HCT116 (cell line): ENCODE measurements at regions not wholly inside any gene's neighbourhood (a gene's known extent, or its start where the extent isn't known, plus 50 kb on each side); places are given as distances from the start of the nearest gene placed in this dataset.

ENCODE experiments used
- ATAC-seq: fragments of 200-7000 bp; cut with Tn5 transposase; 2 replicates; pipeline ENCODE4 v1.9.1; 2020; ENCODE audit warnings: mild to moderate bottlenecking, moderate library complexity
- BruUV-seq: library from RNA; stranded (reverse); fragments of 400-500 nt; replicated peaks from 2 replicates; lab custom pipeline; 2021; lab: Mats Ljungman, UMichigan
- CTCF ChIA-PET: fragments of 300-600 bp; sonication (Branson Sonifier 250); formaldehyde crosslinking; loops from one replicate; lab custom pipeline; 2021; ENCODE audit warnings: antibody characterized with exemption; lab: Charles Lee
- POLR2A ChIA-PET: fragments of 300-600, 350-600 bp; sonication (Branson Sonifier 250); formaldehyde crosslinking; loops from one replicate; lab custom pipeline; 2021; ENCODE audit warnings: antibody characterized with exemption; lab: Charles Lee
- RAD21 ChIA-PET, 2 experiments: fragments of 300-600 bp; sonication (Branson Sonifier 250); formaldehyde crosslinking; loops; one replicate each; lab custom pipeline; 2023; ENCODE audit warnings: low total read pairs in 2 of 2; ENCODE audit not compliant: uncharacterized antibody in 2 of 2, unreplicated experiment in 2 of 2, low non-redundant PET in 1 of 2; lab: Charles Lee
- DNase-seq: peaks from one replicate; pipeline ENCODE4 v3.0.0-alpha.2; 2010; ENCODE audit warnings: low read depth, low spot score
- H2AFZ ChIP-seq: fragments of 200-600 bp; shearing (Covaris generic), sonication (generic); 2 replicates; pipeline ENCODE4 v1.6.1; 2017; ENCODE audit warnings: low read depth, mixed run types, mixed read lengths, antibody characterized with exemption, low read length; ENCODE audit not compliant: poor library complexity, severe bottlenecking
- H3K27ac ChIP-seq: 2 replicates; pipeline ENCODE4 v1.5.1; 2012; ENCODE audit warnings: low read depth, low read length
- H3K27me3 ChIP-seq: fragments of 200-600 bp; sonication (generic); 2 replicates; pipeline ENCODE4 v1.6.1; 2016; ENCODE audit warnings: mixed run types, low read length, mixed read lengths; ENCODE audit not compliant: insufficient read depth
- H3K36me3 ChIP-seq, 2 experiments: fragments of 200-500 bp in 1 of 2; fragments of 200-600 bp in 1 of 2; sonication (Bioruptor generic) in 1 of 2; sonication (generic) in 1 of 2; 2 replicates each; pipeline versions ENCODE4 v1.5.1 to v1.6.1; 2014 to 2016; ENCODE audit warnings: low read length in 2 of 2, inconsistent platforms in 1 of 2, mixed read lengths in 1 of 2, mixed run types in 1 of 2; ENCODE audit not compliant: insufficient read depth in 2 of 2, control insufficient read depth in 1 of 2
- H3K4me1 ChIP-seq, 2 experiments: fragments of 200-600 bp in 1 of 2; sonication (generic) in 1 of 2; 2 replicates each; pipeline versions ENCODE4 v1.5.1 to v1.6.1; 2012 to 2017; ENCODE audit warnings: low read length in 2 of 2, inconsistent platforms in 1 of 2, mild to moderate bottlenecking in 1 of 2, mixed read lengths in 1 of 2, mixed run types in 1 of 2, moderate library complexity in 1 of 2; ENCODE audit not compliant: insufficient read depth in 2 of 2, control insufficient read depth in 1 of 2
- H3K4me2 ChIP-seq: fragments of 200-600 bp; sonication (generic); 2 replicates; pipeline ENCODE4 v1.6.1; 2017; ENCODE audit warnings: mixed run types, low read length, mixed read lengths
- H3K4me3 ChIP-seq, 2 experiments: fragments of 200-600 bp in 1 of 2; sonication (generic) in 1 of 2; replicated peaks in 1 of 2; 2 replicates each; pipeline ENCODE4 v1.5.1; 2011 to 2016; ENCODE audit warnings: low read length in 2 of 2, control low read depth in 1 of 2, low read depth in 1 of 2, mild to moderate bottlenecking in 1 of 2, mixed read lengths in 1 of 2, mixed run types in 1 of 2
- H3K79me2 ChIP-seq: fragments of 200-600 bp; sonication (generic); 2 replicates; pipeline ENCODE4 v1.6.1; 2017; ENCODE audit warnings: mild to moderate bottlenecking, mixed run types, low read length, moderate library complexity, mixed read lengths; ENCODE audit not compliant: insufficient read depth
- H3K9ac ChIP-seq: fragments of 200-600 bp; sonication (generic); 2 replicates; pipeline ENCODE4 v1.6.1; 2016; ENCODE audit warnings: low read length, mixed read lengths
- H3K9me2 ChIP-seq: fragments of 200-600 bp; sonication (generic), shearing (Covaris generic); 2 replicates; pipeline ENCODE4 v1.6.1; 2017; ENCODE audit warnings: mixed run types, mild to moderate bottlenecking, moderate library complexity; ENCODE audit not compliant: insufficient read depth
- H3K9me3 ChIP-seq, 2 experiments: fragments of 200-500 bp in 1 of 2; fragments of 200-600 bp in 1 of 2; sonication (Bioruptor generic) in 1 of 2; sonication (generic) in 1 of 2; 2 replicates each; pipeline ENCODE4 v1.6.1; 2014 to 2017; ENCODE audit warnings: low read length in 2 of 2, mixed read lengths in 2 of 2, inconsistent platforms in 1 of 2, low read depth in 1 of 2, mild to moderate bottlenecking in 1 of 2, mixed run types in 1 of 2, moderate library complexity in 1 of 2; ENCODE audit not compliant: control insufficient read depth in 1 of 2, insufficient read depth in 1 of 2
- H4K20me1 ChIP-seq: fragments of 200-600 bp; sonication (generic), shearing (Covaris generic); 2 replicates; pipeline ENCODE4 v1.6.1; 2017; ENCODE audit warnings: mixed run types, mild to moderate bottlenecking, moderate library complexity; ENCODE audit not compliant: insufficient read depth
- CBX3 ChIP-seq: IDR thresholded peaks from 2 replicates; pipeline ENCODE4 v1.6.1; 2012; ENCODE audit warnings: low read depth
- CEBPB ChIP-seq: IDR thresholded peaks from 2 replicates; pipeline ENCODE4 v1.6.1; 2012; ENCODE audit warnings: low read depth
- EZH2phosphoT487 ChIP-seq: fragments of 200-600 bp; IDR thresholded peaks from 2 replicates; pipeline ENCODE4 v1.6.1; 2018; ENCODE audit warnings: antibody characterized with exemption, borderline replicate concordance
- FOSL1 ChIP-seq: IDR thresholded peaks from 2 replicates; pipeline ENCODE4 v1.6.1; 2012; ENCODE audit warnings: low read depth
- JUND ChIP-seq: IDR thresholded peaks from 2 replicates; pipeline ENCODE4 v1.6.1; 2012
- POLR2AphosphoS5 ChIP-seq: IDR thresholded peaks from 2 replicates; pipeline ENCODE4 v1.6.1; 2011; ENCODE audit warnings: mild to moderate bottlenecking, low read depth, low read length, moderate library complexity
- SIN3A ChIP-seq: IDR thresholded peaks from 2 replicates; pipeline ENCODE4 v1.6.1; 2012; ENCODE audit warnings: low read depth
- SRF ChIP-seq: IDR thresholded peaks from 2 replicates; pipeline ENCODE4 v1.6.1; 2012; ENCODE audit warnings: low read depth
- TCF7L2 ChIP-seq: IDR thresholded peaks from 2 replicates; pipeline ENCODE4 v1.7.0; 2011; ENCODE audit warnings: borderline replicate concordance, inconsistent platforms; ENCODE audit not compliant: insufficient read depth, insufficient read length; ENCODE audit errors: extremely low read depth
- YY1 ChIP-seq: IDR thresholded peaks from 2 replicates; pipeline ENCODE4 v1.6.1; 2011; ENCODE audit warnings: low read length, low read depth, moderate library complexity, mild to moderate bottlenecking; ENCODE audit not compliant: insufficient replicate concordance; ENCODE audit errors: extremely low read depth
- ZNF274 ChIP-seq: fragments of 200-500 bp; sonication (Bioruptor generic); IDR thresholded peaks from 2 replicates; pipeline ENCODE4 v1.6.1; 2014; ENCODE audit warnings: mild to moderate bottlenecking, low read depth, low read length, inconsistent platforms
- intact Hi-C: fragments of 100-400 bp; cut with micrococcal nuclease; formaldehyde crosslinking; loops from 2 replicates; pipeline ENCODE4 v1.10.0; 2022
- TF ChIP-seq, protein P1 (sequence below): IDR thresholded peaks from 2 replicates; pipeline ENCODE4 v1.6.1; 2012
- TF ChIP-seq, protein P2 (sequence below), 3 experiments: fragments of 200-600 bp in 1 of 3; sonication (generic) in 1 of 3; IDR thresholded peaks in 2 of 3; conservative IDR thresholded peaks in 1 of 3; 2 replicates each; pipeline ENCODE4 v1.5.1; 2012 to 2017; ENCODE audit warnings: low read depth in 2 of 3, low read length in 2 of 3, antibody characterized with exemption in 1 of 3, borderline replicate concordance in 1 of 3, control low read depth in 1 of 3, mild to moderate bottlenecking in 1 of 3, mixed read lengths in 1 of 3, mixed run types in 1 of 3, moderate library complexity in 1 of 3; ENCODE audit not compliant: insufficient read depth in 1 of 3
- TF ChIP-seq, protein P3 (sequence below): IDR thresholded peaks from 2 replicates; pipeline ENCODE4 v1.6.1; 2011; ENCODE audit warnings: mild to moderate bottlenecking, low read length, moderate library complexity; ENCODE audit not compliant: insufficient replicate concordance; ENCODE audit errors: extremely low read depth

DNA sequence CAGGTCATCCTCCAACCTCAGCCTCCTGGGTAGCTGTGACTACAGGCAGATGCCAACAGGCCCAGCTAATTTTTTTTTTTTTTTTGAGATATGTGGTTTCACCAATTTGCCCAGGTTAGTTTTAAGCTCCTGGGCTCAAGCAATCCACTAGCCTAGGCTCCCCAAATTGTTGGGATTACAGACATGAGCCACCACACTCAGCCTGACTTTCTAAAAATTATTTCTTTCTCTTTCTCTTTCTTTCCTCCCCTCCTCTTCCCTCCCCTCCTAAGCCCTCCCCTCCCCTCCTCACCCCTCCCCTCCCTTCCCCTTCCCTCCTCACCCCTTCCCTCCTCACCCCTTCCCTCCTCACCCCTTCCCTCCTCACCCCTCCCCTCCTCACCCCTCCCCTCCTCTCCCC lies 127.3 kb downstream of the BTBD3 start (continued):
- TF ChIP-seq JUND (no peak), SIN3A (no peak), SRF (no peak)

DNA sequence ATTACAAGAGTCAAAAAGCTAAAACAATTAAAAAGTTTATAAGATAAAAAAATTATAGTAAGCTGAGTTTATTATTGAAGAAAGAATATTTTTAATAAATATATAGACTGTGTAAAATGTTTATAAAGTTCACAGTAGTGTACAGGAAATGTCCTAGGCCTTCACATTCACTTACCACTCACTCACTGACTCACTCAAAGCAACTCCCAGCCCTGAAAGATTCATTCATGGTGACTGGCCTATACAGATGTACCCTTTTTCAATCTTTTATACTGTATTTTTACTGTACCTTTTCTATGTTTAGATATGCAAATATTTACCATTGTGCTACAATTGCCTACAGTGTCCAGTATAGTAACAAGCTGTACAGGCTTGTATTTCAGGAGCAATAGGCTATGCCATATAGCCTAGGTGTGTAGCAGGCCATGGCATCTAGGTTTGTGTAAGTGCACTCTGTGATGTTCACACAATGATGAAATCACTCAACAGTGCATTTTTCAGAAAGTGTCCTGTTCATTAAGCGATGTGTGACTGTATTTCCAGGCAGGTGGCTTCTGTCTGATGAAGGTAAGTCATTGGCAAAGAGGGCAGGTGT lies 130.2 kb downstream of the BTBD3 start:
- no peaks in the 10 kb centered on the region for H3K27me3 ChIP-seq
- H3K4me1 ChIP-seq = no peaks in the 10 kb centered on the region
- no peak overlapping the region for H3K9ac ChIP-seq
- H2AFZ ChIP-seq = no peak overlapping the region
- H3K4me2 ChIP-seq = no peak overlapping the region
- intact Hi-C loops = no loop called here
- no peak for DNase-seq
- H3K27ac ChIP-seq = no peak overlapping the region
- H3K4me3 ChIP-seq = no peak overlapping the region
- H3K9me3 ChIP-seq = no peaks in the 10 kb centered on the region
- BruUV-seq = no TSS peak
- no peaks in the 10 kb centered on the region for H3K36me3 ChIP-seq
- CTCF ChIA-PET = no interaction called here
- H4K20me1 ChIP-seq = no peaks in the 10 kb centered on the region
- POLR2A ChIA-PET = no interaction called here
- no peak for ATAC-seq
- no peaks in the 10 kb centered on the region for H3K9me2 ChIP-seq
- RAD21 ChIA-PET = no interaction called here
- no peaks in the 10 kb centered on the region for H3K79me2 ChIP-seq
- TF ChIP-seq YY1 = no peak
- no peak for TF ChIP-seq FOSL1
- TF ChIP-seq CEBPB = no peak
- no peak for TF ChIP-seq CBX3
- TF ChIP-seq, protein P1, sequence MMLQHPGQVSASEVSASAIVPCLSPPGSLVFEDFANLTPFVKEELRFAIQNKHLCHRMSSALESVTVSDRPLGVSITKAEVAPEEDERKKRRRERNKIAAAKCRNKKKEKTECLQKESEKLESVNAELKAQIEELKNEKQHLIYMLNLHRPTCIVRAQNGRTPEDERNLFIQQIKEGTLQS = no peak
- no peak for TF ChIP-seq POLR2AphosphoS5
- no peak for TF ChIP-seq JUND
- TF ChIP-seq, protein P2, sequence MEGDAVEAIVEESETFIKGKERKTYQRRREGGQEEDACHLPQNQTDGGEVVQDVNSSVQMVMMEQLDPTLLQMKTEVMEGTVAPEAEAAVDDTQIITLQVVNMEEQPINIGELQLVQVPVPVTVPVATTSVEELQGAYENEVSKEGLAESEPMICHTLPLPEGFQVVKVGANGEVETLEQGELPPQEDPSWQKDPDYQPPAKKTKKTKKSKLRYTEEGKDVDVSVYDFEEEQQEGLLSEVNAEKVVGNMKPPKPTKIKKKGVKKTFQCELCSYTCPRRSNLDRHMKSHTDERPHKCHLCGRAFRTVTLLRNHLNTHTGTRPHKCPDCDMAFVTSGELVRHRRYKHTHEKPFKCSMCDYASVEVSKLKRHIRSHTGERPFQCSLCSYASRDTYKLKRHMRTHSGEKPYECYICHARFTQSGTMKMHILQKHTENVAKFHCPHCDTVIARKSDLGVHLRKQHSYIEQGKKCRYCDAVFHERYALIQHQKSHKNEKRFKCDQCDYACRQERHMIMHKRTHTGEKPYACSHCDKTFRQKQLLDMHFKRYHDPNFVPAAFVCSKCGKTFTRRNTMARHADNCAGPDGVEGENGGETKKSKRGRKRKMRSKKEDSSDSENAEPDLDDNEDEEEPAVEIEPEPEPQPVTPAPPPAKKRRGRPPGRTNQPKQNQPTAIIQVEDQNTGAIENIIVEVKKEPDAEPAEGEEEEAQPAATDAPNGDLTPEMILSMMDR (IDR thresholded peaks at IDR 0.05 in 2 of 3, conservative IDR thresholded peaks at IDR 0.05 in 1 of 3; ENCODE audit: borderline replicate concordance in 1 of 3, insufficient read depth in 1 of 3, low read depth in 2 of 3, low read length in 2 of 3) = no peak
- no peak for TF ChIP-seq SIN3A
- no peak for TF ChIP-seq EZH2phosphoT487
- no peak for TF ChIP-seq SRF
- TF ChIP-seq, protein P3, sequence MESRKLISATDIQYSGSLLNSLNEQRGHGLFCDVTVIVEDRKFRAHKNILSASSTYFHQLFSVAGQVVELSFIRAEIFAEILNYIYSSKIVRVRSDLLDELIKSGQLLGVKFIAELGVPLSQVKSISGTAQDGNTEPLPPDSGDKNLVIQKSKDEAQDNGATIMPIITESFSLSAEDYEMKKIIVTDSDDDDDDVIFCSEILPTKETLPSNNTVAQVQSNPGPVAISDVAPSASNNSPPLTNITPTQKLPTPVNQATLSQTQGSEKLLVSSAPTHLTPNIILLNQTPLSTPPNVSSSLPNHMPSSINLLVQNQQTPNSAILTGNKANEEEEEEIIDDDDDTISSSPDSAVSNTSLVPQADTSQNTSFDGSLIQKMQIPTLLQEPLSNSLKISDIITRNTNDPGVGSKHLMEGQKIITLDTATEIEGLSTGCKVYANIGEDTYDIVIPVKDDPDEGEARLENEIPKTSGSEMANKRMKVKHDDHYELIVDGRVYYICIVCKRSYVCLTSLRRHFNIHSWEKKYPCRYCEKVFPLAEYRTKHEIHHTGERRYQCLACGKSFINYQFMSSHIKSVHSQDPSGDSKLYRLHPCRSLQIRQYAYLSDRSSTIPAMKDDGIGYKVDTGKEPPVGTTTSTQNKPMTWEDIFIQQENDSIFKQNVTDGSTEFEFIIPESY = no peak
- TF ChIP-seq TCF7L2 = no peak
- no peak for TF ChIP-seq ZNF274
